KOPT-K1 (cell line): ENCODE measurements at regions not wholly inside any gene's neighbourhood (a gene's known extent, or its start where the extent isn't known, plus 50 kb on each side); places are given as distances from the start of the nearest gene placed in this dataset.
"Not testable (repeated sequence)": the region's sequence is repeated elsewhere in the genome, so short reads cannot be mapped to it uniquely, and the experiment has no call there.

ENCODE experiments used
- H3K27ac ChIP-seq: fragments of 200-600 bp; sonication (generic); 2 replicates; pipeline ENCODE4 v1.5.1; 2016; ENCODE audit warnings: antibody characterized with exemption, mild to moderate bottlenecking, low read depth, low read length; ENCODE audit not compliant: poor library complexity, severe bottlenecking
- H3K36me3 ChIP-seq: fragments of 200-600 bp; sonication (generic); 2 replicates; pipeline ENCODE4 v1.5.1; 2017; ENCODE audit warnings: antibody characterized with exemption, mild to moderate bottlenecking, low read length, moderate library complexity; ENCODE audit not compliant: insufficient read depth
- H3K9me3 ChIP-seq: fragments of 200-600 bp; sonication (generic); 2 replicates; pipeline ENCODE4 v1.5.1; 2017; ENCODE audit warnings: antibody characterized with exemption, low read length, mild to moderate bottlenecking; ENCODE audit not compliant: insufficient read depth, poor library complexity, severe bottlenecking

GRCh38 chr10:27341001-27341400, 100.4 kb upstream of the ACBD5 start:
- H3K36me3 ChIP-seq = no peaks in the 10 kb centered on the region
- H3K9me3 ChIP-seq = no peaks in the 10 kb centered on the region
- no peak overlapping the region for H3K27ac ChIP-seq

- not testable (repeated sequence) for H3K9me3 ChIP-seq, H3K36me3 ChIP-seq, H3K27ac ChIP-seq
Observed at GRCh38 chr10:27335246-27335645, 94.6 kb upstream of the ACBD5 start.

- Histone ChIP-seq H3K27ac (no peak overlapping the region), H3K36me3 (no peaks in the 10 kb centered on the region), H3K9me3 (no peaks in the 10 kb centered on the region)
Observed at GRCh38 chr10:27330074-27330473, 89.5 kb upstream of the ACBD5 start.

GRCh38 chr10:27328946-27329345, 88.3 kb upstream of the ACBD5 start:
- no peaks in the 10 kb centered on the region for H3K36me3 ChIP-seq
- H3K27ac ChIP-seq = no peak overlapping the region
- no peaks in the 10 kb centered on the region for H3K9me3 ChIP-seq

- H3K36me3 ChIP-seq, H3K27ac ChIP-seq, H3K9me3 ChIP-seq: not testable (repeated sequence)
Observed at GRCh38 chr10:27326748-27327147, 86.2 kb upstream of the ACBD5 start.

GRCh38 chr10:27319752-27320431, 79.3 kb upstream of the ACBD5 start:
- no peaks in the 10 kb centered on the region for H3K36me3 ChIP-seq
- H3K27ac ChIP-seq = no peak overlapping the region
- no peaks in the 10 kb centered on the region for H3K9me3 ChIP-seq

GRCh38 chr10:27319139-27319538, 78.5 kb upstream of the ACBD5 start:
- H3K9me3 ChIP-seq, H3K27ac ChIP-seq, H3K36me3 ChIP-seq: not testable (repeated sequence)

- H3K36me3 ChIP-seq, H3K9me3 ChIP-seq, H3K27ac ChIP-seq: not testable (repeated sequence)
Observed at GRCh38 chr10:27315082-27315481, 74.5 kb upstream of the ACBD5 start.

- not testable (repeated sequence) for H3K36me3 ChIP-seq, H3K27ac ChIP-seq, H3K9me3 ChIP-seq
Observed at GRCh38 chr10:27313586-27313985, 73.0 kb upstream of the ACBD5 start.

GRCh38 chr10:27312854-27313253, 72.3 kb upstream of the ACBD5 start:
- H3K36me3 ChIP-seq = no peaks in the 10 kb centered on the region
- H3K9me3 ChIP-seq = no peaks in the 10 kb centered on the region
- no peak overlapping the region for H3K27ac ChIP-seq

GRCh38 chr10:27311809-27312208, 71.2 kb upstream of the ACBD5 start:
- H3K36me3 ChIP-seq, H3K27ac ChIP-seq, H3K9me3 ChIP-seq: not testable (repeated sequence)

- not testable (repeated sequence) for H3K27ac ChIP-seq, H3K9me3 ChIP-seq, H3K36me3 ChIP-seq
Observed at GRCh38 chr10:27298522-27298850, 57.9 kb upstream of the ACBD5 start.

GRCh38 chr10:27297844-27298521, 57.4 kb upstream of the ACBD5 start:
- H3K9me3 ChIP-seq = no peaks in the 10 kb centered on the region
- no peak overlapping the region for H3K27ac ChIP-seq
- no peaks in the 10 kb centered on the region for H3K36me3 ChIP-seq

- not testable (repeated sequence) for H3K9me3 ChIP-seq, H3K36me3 ChIP-seq, H3K27ac ChIP-seq
Observed at GRCh38 chr10:27296285-27296684, 55.7 kb upstream of the ACBD5 start.

GRCh38 chr10:27291253-27291895, 50.8 kb upstream of the ACBD5 start:
- peak overlapping the region; percentile 92 for H3K27ac ChIP-seq
- not testable (repeated sequence) for H3K36me3 ChIP-seq, H3K9me3 ChIP-seq
